WTC11 (cell line): ENCODE measurements at regions not wholly inside any gene's neighbourhood (a gene's known extent, or its start where the extent isn't known, plus 50 kb on each side); places are given as distances from the start of the nearest gene placed in this dataset.

Experiments
- ATAC-seq: fragments of 200-7000 bp; cut with Tn5 transposase; 2 replicates; pipeline ENCODE4 v1.10.0; 2021; ENCODE audit warnings: mild to moderate bottlenecking, moderate library complexity
- CTCF ChIA-PET: fragments of 300-600 bp; sonication (Branson Sonifier 250); formaldehyde crosslinking; loops from one replicate; lab custom pipeline; 2021; ENCODE audit warnings: antibody characterized with exemption; lab: Charles Lee
- POLR2A ChIA-PET: fragments of 350-600 bp; sonication (Branson Sonifier 250); formaldehyde crosslinking; loops from one replicate; lab custom pipeline; 2021; ENCODE audit warnings: antibody characterized with exemption; lab: Charles Lee
- DNase-seq: peaks from one replicate; pipeline ENCODE4 v3.0.0; 2021; ENCODE audit warnings: low spot score
- H3K27ac Mint-ChIP-seq: 2 replicates; pipeline ENCODE4 v1.8.0; 2021; ENCODE audit warnings: mixed read lengths
- H3K27me3 Mint-ChIP-seq: 2 replicates; pipeline ENCODE4 v1.8.0; 2021; ENCODE audit warnings: low read depth, mild to moderate bottlenecking, moderate library complexity, mixed read lengths
- H3K36me3 Mint-ChIP-seq: 2 replicates; pipeline ENCODE4 v1.8.0; 2021; ENCODE audit warnings: mixed read lengths
- H3K4me1 Mint-ChIP-seq: 2 replicates; pipeline ENCODE4 v1.8.0; 2022; ENCODE audit warnings: mixed read lengths
- H3K4me3 Mint-ChIP-seq: 2 replicates; pipeline ENCODE4 v1.8.0; 2021; ENCODE audit warnings: mild to moderate bottlenecking, moderate library complexity, mixed read lengths
- H3K9me3 Mint-ChIP-seq: 2 replicates; pipeline ENCODE4 v1.8.0; 2021; ENCODE audit warnings: mixed read lengths
- CDX4 ChIP-seq: fragments of 250-450 bp; sonication (Bioruptor Pico); IDR thresholded peaks from 2 replicates; pipeline ENCODE4 v1.9.0; 2021; ENCODE audit warnings: moderate library complexity, mild to moderate bottlenecking, inconsistent platforms, borderline replicate concordance
- E2F4 ChIP-seq: sonication (generic); formaldehyde crosslinking; IDR thresholded peaks from 2 replicates; pipeline ENCODE4 v1.8.1; 2022; ENCODE audit warnings: low read depth, mild to moderate bottlenecking, moderate library complexity, missing genetic modification reagents, borderline replicate concordance
- ESRRA ChIP-seq: sonication (generic); formaldehyde crosslinking; IDR thresholded peaks from 2 replicates; pipeline ENCODE4 v1.8.1; 2022; ENCODE audit warnings: mild to moderate bottlenecking, missing genetic modification reagents, borderline replicate concordance
- FOXP4 ChIP-seq: sonication (generic); formaldehyde crosslinking; IDR thresholded peaks from 2 replicates; pipeline ENCODE4 v1.8.0; 2022; ENCODE audit warnings: mild to moderate bottlenecking, missing genetic modification reagents
- HMGXB4 ChIP-seq: sonication (generic); formaldehyde crosslinking; IDR thresholded peaks from 2 replicates; pipeline ENCODE4 v1.8.1; 2023; ENCODE audit warnings: mild to moderate bottlenecking, moderate library complexity, missing genetic modification reagents
- NFATC4 ChIP-seq: fragments of 250-450 bp; sonication (Bioruptor Pico); IDR thresholded peaks from 2 replicates; pipeline ENCODE4 v1.9.0; 2021; ENCODE audit warnings: mild to moderate bottlenecking
- NFE2L1 ChIP-seq: sonication (generic); formaldehyde crosslinking; IDR thresholded peaks from 2 replicates; pipeline ENCODE4 v1.8.1; 2023; ENCODE audit warnings: missing genetic modification reagents
- NR1H2 ChIP-seq: sonication (generic); formaldehyde crosslinking; IDR thresholded peaks from 2 replicates; pipeline ENCODE4 v1.9.0; 2021; ENCODE audit warnings: mild to moderate bottlenecking, moderate library complexity, missing genetic modification reagents
- NR2C2 ChIP-seq: sonication (generic); formaldehyde crosslinking; IDR thresholded peaks from 2 replicates; pipeline ENCODE4 v1.8.0; 2022; ENCODE audit warnings: mild to moderate bottlenecking, missing genetic modification reagents
- NR3C1 ChIP-seq: sonication (generic); formaldehyde crosslinking; conservative IDR thresholded peaks from 2 replicates; pipeline ENCODE4 v1.8.1; 2023; ENCODE audit warnings: low read depth, mild to moderate bottlenecking, missing genetic modification reagents
- TEAD1 ChIP-seq: sonication (generic); formaldehyde crosslinking; IDR thresholded peaks from 2 replicates; pipeline ENCODE4 v1.8.0; 2022; ENCODE audit warnings: mild to moderate bottlenecking, missing genetic modification reagents
- ZNF121 ChIP-seq: sonication (generic); formaldehyde crosslinking; IDR thresholded peaks from 2 replicates; pipeline ENCODE4 v1.8.0; 2023; ENCODE audit warnings: missing genetic modification reagents
- ZNF263 ChIP-seq: sonication (generic); formaldehyde crosslinking; IDR thresholded peaks from 2 replicates; pipeline ENCODE4 v1.8.1; 2022; ENCODE audit warnings: low read depth, mild to moderate bottlenecking, moderate library complexity, missing genetic modification reagents
- TF ChIP-seq, protein P1 (sequence below): fragments of 250-450 bp; sonication (Bioruptor Pico); conservative IDR thresholded peaks from 2 replicates; pipeline ENCODE4 v1.9.0; 2021; ENCODE audit warnings: mild to moderate bottlenecking
- TF ChIP-seq, protein P2 (sequence below): fragments of 250-450 bp; sonication (Bioruptor Pico); IDR thresholded peaks from 2 replicates; pipeline ENCODE4 v1.9.0; 2021; ENCODE audit warnings: mild to moderate bottlenecking

DNA sequence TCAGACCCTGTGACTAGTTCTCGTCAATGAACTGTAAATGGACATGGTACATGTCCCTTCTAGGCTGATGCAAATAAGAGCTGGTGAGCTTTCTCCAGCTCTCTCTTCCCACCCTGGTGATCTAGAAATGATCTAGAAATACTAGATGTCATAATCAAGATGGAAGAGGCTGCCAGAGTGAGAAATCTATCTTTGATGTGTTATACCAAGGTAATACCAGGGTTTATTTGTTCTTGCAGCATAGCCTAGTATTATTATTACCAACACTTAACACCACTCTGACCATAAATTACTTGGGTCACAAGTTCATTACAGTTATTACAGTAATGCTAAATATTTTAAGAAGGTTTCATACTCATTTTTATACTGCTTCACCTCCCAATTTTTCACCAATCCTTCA lies 138.4 kb upstream of the LMCD1 start (continued):
- TF ChIP-seq, protein P1, sequence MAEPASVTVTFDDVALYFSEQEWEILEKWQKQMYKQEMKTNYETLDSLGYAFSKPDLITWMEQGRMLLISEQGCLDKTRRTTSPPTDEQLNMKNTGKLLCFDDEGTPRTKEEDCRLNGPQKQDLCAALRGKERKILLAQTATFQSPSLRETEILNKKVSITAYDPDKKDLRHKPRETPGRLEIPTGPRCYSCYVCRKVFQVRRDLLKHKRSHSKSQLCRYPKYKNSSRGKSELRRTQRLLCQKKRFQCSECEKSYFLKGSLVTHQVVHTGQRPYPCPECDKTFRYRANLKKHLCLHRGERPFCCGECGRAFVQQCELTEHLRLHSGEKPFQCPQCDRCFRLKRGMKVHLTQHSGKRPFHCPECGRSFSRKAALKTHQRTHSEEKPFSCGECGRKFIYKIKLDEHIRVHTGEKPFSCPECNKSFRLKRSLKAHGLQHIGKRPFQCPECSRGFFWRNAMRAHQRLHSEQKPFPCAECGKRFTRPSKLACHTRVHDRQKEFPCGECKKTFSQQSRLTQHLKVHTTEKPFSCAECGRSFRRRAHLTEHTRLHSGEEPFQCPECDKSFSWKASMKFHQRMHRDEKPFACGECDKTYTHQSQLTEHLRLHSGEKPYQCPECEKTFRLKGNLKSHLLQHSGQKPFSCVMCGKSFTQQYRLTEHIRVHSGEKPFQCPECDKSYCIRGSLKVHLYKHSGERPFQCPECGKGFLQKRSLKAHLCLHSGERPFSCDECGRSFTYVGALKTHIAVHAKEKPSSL (CRISPR knock-in tag): no peak
- TF ChIP-seq FOXP4 (CRISPR knock-in tag) (no peak), ZNF263 (CRISPR knock-in tag) (no peak)

- Mint-ChIP-seq H3K27ac (no peak overlapping the region), H3K4me3 (no peak overlapping the region), H3K27me3 (no peaks in the 10 kb centered on the region), H3K36me3 (no peaks in the 10 kb centered on the region), H3K9me3 (no peaks in the 10 kb centered on the region), H3K4me1 (no peaks in the 10 kb centered on the region)
- no peak for TF ChIP-seq NFATC4 (CRISPR knock-in tag)
- TF ChIP-seq, protein P2, sequence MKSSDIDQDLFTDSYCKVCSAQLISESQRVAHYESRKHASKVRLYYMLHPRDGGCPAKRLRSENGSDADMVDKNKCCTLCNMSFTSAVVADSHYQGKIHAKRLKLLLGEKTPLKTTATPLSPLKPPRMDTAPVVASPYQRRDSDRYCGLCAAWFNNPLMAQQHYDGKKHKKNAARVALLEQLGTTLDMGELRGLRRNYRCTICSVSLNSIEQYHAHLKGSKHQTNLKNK: no peak
- no peak for TF ChIP-seq E2F4 (CRISPR knock-in tag)
- TF ChIP-seq NFE2L1 (CRISPR knock-in tag): no peak
- TF ChIP-seq CDX4 (CRISPR knock-in tag): no peak
- DNase-seq (no peak), ATAC-seq (no peak)
- ChIA-PET CTCF (interaction anchor here (0.7 to 1.4 kb wide), 3 partner anchors 41 to 131 kb away, joined by 4 to 6 read pairs (median 5); no protein-coding TSS in a partner anchor), POLR2A (no interaction called here)
Observed at GRCh38 chr3:8365541-8365940, 136.1 kb upstream of the LMCD1 start.

DNA sequence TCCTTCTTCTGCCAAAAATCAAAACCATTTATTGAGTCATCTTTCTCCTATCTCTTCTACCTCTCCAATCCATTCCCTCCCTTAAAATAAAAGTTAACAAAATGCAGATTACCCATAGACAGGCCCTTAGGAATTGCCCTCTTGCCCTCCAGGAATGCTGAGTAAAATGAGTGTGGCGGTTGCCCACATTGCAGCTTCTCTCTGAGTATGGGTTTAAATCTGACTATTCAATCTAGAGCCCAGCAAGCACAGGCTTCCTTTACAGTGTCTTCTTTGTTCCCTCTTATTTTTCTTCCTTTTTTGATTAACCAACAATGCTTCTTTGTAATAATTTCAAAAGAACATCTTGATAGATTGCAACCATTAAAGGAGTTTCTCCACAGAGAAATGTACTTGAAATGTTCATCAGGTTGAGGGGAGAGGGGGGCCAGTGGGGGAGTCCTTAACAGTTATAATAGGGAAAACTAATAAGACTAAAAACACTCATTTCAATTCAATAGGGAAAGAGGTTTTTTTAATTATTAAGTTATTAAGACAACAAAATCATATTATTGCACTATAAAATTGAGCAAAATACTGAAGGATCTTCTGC lies 135.3 kb upstream of the LMCD1 start:
- no peak for ATAC-seq
- no peak overlapping the region for H3K4me3 Mint-ChIP-seq
- TF ChIP-seq NR3C1 (CRISPR knock-in tag): no peak
- TF ChIP-seq HMGXB4 (CRISPR knock-in tag): no peak
- no peak for TF ChIP-seq TEAD1 (CRISPR knock-in tag)
- TF ChIP-seq NR2C2 (CRISPR knock-in tag): no peak
- no peak for TF ChIP-seq ZNF121 (CRISPR knock-in tag)
- TF ChIP-seq ESRRA (CRISPR knock-in tag): no peak
- no peak for TF ChIP-seq NR1H2 (CRISPR knock-in tag)
- POLR2A ChIA-PET: no interaction called here
- H3K27me3 Mint-ChIP-seq: no peaks in the 10 kb centered on the region
- H3K9me3 Mint-ChIP-seq: no peaks in the 10 kb centered on the region
- H3K36me3 Mint-ChIP-seq: no peaks in the 10 kb centered on the region
- CTCF ChIA-PET: no interaction called here
- DNase-seq: no peak
- 0 out of 2 replicates have a peak, but pooled peaks cover under 1% of the 10 kb centered on the region for H3K4me1 Mint-ChIP-seq
- no peak overlapping the region for H3K27ac Mint-ChIP-seq
